ENCODE measurements at regions not wholly inside any gene's neighbourhood (a gene's known extent, or its start where the extent isn't known, plus 50 kb on each side); places are given as distances from the start of the nearest gene placed in this dataset.
"Not testable (repeated sequence)": the region's sequence is repeated elsewhere in the genome, so short reads cannot be mapped to it uniquely, and the experiment has no call there.

GRCh38 chrX:95536661-95537060 lies 1148.0 kb upstream of the DIAPH2 start:
- no peak overlapping the region for H3K27ac ChIP-seq
- H3K4me3 ChIP-seq, result no peak overlapping the region
- no peaks in the 10 kb centered on the region for H3K36me3 ChIP-seq
- H3K27me3 ChIP-seq (replicated peaks; ENCODE audit: insufficient read depth), result no peaks in the 10 kb centered on the region
- DNase-seq (ENCODE audit: low spot score) (no peak), ATAC-seq (ENCODE audit: insufficient number of reproducible peaks, low FRiP score, low read depth) (no peak)
- no peaks in the 10 kb centered on the region for H3K9me3 ChIP-seq
- no peak for TF ChIP-seq CTCF (IDR thresholded peaks at IDR 0.05)
- no peaks in the 10 kb centered on the region for H3K4me1 ChIP-seq (ENCODE audit: control insufficient read depth in 1 of 2, low read depth in 2 of 2)

GRCh38 chrX:95539041-95539440 lies 1145.6 kb upstream of the DIAPH2 start:
- no peak overlapping the region for H3K4me3 ChIP-seq
- no peak for DNase-seq (ENCODE audit: low spot score)
- no peaks in the 10 kb centered on the region for H3K27me3 ChIP-seq (replicated peaks; ENCODE audit: insufficient read depth)
- no peaks in the 10 kb centered on the region for H3K9me3 ChIP-seq
- no peak for ATAC-seq (ENCODE audit: insufficient number of reproducible peaks, low FRiP score, low read depth)
- H3K27ac ChIP-seq, result no peak overlapping the region
- no peak for TF ChIP-seq CTCF (IDR thresholded peaks at IDR 0.05)
- no peaks in the 10 kb centered on the region for H3K36me3 ChIP-seq
- no peaks in the 10 kb centered on the region for H3K4me1 ChIP-seq (ENCODE audit: control insufficient read depth in 1 of 2, low read depth in 2 of 2)

- not testable (repeated sequence) for H3K27me3 ChIP-seq (replicated peaks; ENCODE audit: insufficient read depth); H3K27ac ChIP-seq; H3K9me3 ChIP-seq; H3K36me3 ChIP-seq; H3K4me1 ChIP-seq (ENCODE audit: control insufficient read depth in 1 of 2, low read depth in 2 of 2); ATAC-seq (ENCODE audit: insufficient number of reproducible peaks, low FRiP score, low read depth); DNase-seq (ENCODE audit: low spot score); H3K4me3 ChIP-seq
Observed at GRCh38 chrX:95549552-95549951, 1135.1 kb upstream of the DIAPH2 start.

- no peak for TF ChIP-seq CTCF (IDR thresholded peaks at IDR 0.05)
- DNase-seq (ENCODE audit: low spot score) (no peak), ATAC-seq (ENCODE audit: insufficient number of reproducible peaks, low FRiP score, low read depth) (no peak)
- Histone ChIP-seq H3K27ac (no peak overlapping the region), H3K9me3 (no peaks in the 10 kb centered on the region), H3K4me1 (ENCODE audit: control insufficient read depth in 1 of 2, low read depth in 2 of 2) (no peaks in the 10 kb centered on the region), H3K4me3 (no peak overlapping the region), H3K27me3 (replicated peaks; ENCODE audit: insufficient read depth) (no peaks in the 10 kb centered on the region), H3K36me3 (no peaks in the 10 kb centered on the region)
Observed at GRCh38 chrX:95585321-95585720, 1099.3 kb upstream of the DIAPH2 start.

GRCh38 chrX:95612350-95612749 lies 1072.3 kb upstream of the DIAPH2 start:
- H3K27ac ChIP-seq, result no peak overlapping the region
- no peak for DNase-seq (ENCODE audit: low spot score)
- TF ChIP-seq CTCF (IDR thresholded peaks at IDR 0.05), result no peak
- H3K4me1 ChIP-seq (ENCODE audit: control insufficient read depth in 1 of 2, low read depth in 2 of 2), result no peaks in the 10 kb centered on the region
- H3K36me3 ChIP-seq, result no peaks in the 10 kb centered on the region
- no peak for ATAC-seq (ENCODE audit: insufficient number of reproducible peaks, low FRiP score, low read depth)
- H3K9me3 ChIP-seq, result no peaks in the 10 kb centered on the region
- H3K4me3 ChIP-seq, result no peak overlapping the region
- no peaks in the 10 kb centered on the region for H3K27me3 ChIP-seq (replicated peaks; ENCODE audit: insufficient read depth)

- ATAC-seq (ENCODE audit: insufficient number of reproducible peaks, low FRiP score, low read depth) (no peak), DNase-seq (ENCODE audit: low spot score) (no peak)
- no peak for TF ChIP-seq CTCF (IDR thresholded peaks at IDR 0.05)
- Histone ChIP-seq H3K4me1 (ENCODE audit: control insufficient read depth in 1 of 2, low read depth in 2 of 2) (no peaks in the 10 kb centered on the region), H3K27me3 (replicated peaks; ENCODE audit: insufficient read depth) (no peaks in the 10 kb centered on the region), H3K9me3 (no peaks in the 10 kb centered on the region), H3K4me3 (no peak overlapping the region), H3K27ac (no peak overlapping the region), H3K36me3 (no peaks in the 10 kb centered on the region)
Observed at GRCh38 chrX:95622200-95622599, 1062.4 kb upstream of the DIAPH2 start.

All from thoracic aorta (tissue), 2 donors.